Endodermal cell (in vitro differentiated cells): ENCODE measurements at regions not wholly inside any gene's neighbourhood (a gene's known extent, or its start where the extent isn't known, plus 50 kb on each side); places are given as distances from the start of the nearest gene placed in this dataset.

Experiments used
- DNase-seq: peaks from one replicate; pipeline ENCODE4 v3.0.0-alpha.2; 2017
- H3K27ac ChIP-seq: 2 replicates; pipeline ENCODE4 v1.5.1; 2013; ENCODE audit warnings: mild to moderate bottlenecking, low read depth, low read length, moderate library complexity
- H3K27me3 ChIP-seq: 2 replicates; pipeline ENCODE4 v1.6.1; 2013; ENCODE audit warnings: mild to moderate bottlenecking, low read length, moderate library complexity; ENCODE audit not compliant: insufficient read depth, control insufficient read depth, poor library complexity, severe bottlenecking
- H3K36me3 ChIP-seq: 2 replicates; pipeline ENCODE4 v1.7.0; 2013; ENCODE audit warnings: mild to moderate bottlenecking, low read length, moderate library complexity; ENCODE audit not compliant: control insufficient read depth, insufficient read depth
- H3K4me1 ChIP-seq: one replicate; pipeline ENCODE4 v1.7.0; 2013; ENCODE audit warnings: low read length; ENCODE audit not compliant: control insufficient read depth, insufficient read depth
- H3K4me3 ChIP-seq: 2 replicates; pipeline ENCODE4 v1.5.1; 2013; ENCODE audit warnings: mild to moderate bottlenecking, low read length, moderate library complexity
- H3K9ac ChIP-seq: 2 replicates; pipeline ENCODE4 v1.6.1; 2013; ENCODE audit warnings: mild to moderate bottlenecking, low read length, moderate library complexity; ENCODE audit not compliant: poor library complexity, severe bottlenecking; ENCODE audit errors: extremely low read depth
- H3K9me3 ChIP-seq: 2 replicates; pipeline ENCODE4 v1.6.1; 2013; ENCODE audit warnings: mild to moderate bottlenecking, low read length, moderate library complexity; ENCODE audit not compliant: control insufficient read depth
- H3K27ac Mint-ChIP-seq: 2 replicates; pipeline ENCODE4 v1.8.0; 2020; ENCODE audit warnings: mixed read lengths
- H3K27me3 Mint-ChIP-seq: 2 replicates; pipeline ENCODE4 v1.8.0; 2021; ENCODE audit warnings: mild to moderate bottlenecking, mixed read lengths; ENCODE audit not compliant: insufficient read depth
- H3K36me3 Mint-ChIP-seq: 2 replicates; pipeline ENCODE4 v1.8.0; 2020; ENCODE audit warnings: low read depth, mixed read lengths
- H3K4me1 Mint-ChIP-seq: 2 replicates; pipeline ENCODE4 v1.8.0; 2020; ENCODE audit warnings: mixed read lengths
- H3K4me3 Mint-ChIP-seq: 2 replicates; pipeline ENCODE4 v1.8.0; 2020; ENCODE audit warnings: mild to moderate bottlenecking, moderate library complexity, mixed read lengths
- H3K9me3 Mint-ChIP-seq: 2 replicates; pipeline ENCODE4 v1.8.0; 2020; ENCODE audit warnings: mild to moderate bottlenecking, mixed read lengths
- CTCF ChIP-seq: fragments of 200-600 bp; sonication (generic); conservative IDR thresholded peaks from 2 replicates; pipeline ENCODE4 v1.5.0; 2021; ENCODE audit warnings: antibody characterized with exemption, mild to moderate bottlenecking
- WGBS, 2 experiments: methylation state at CpG; one replicate each; pipeline versions ENCODE4 v1.1.5 to v1.1.7; 2013; ENCODE audit warnings: missing lambda C conversion rate in 2 of 2, mixed read lengths in 1 of 2; ENCODE audit not compliant: insufficient coverage in 1 of 2, insufficient read length in 1 of 2; 5-methylcytosine and 5-hydroxymethylcytosine counted together

DNA sequence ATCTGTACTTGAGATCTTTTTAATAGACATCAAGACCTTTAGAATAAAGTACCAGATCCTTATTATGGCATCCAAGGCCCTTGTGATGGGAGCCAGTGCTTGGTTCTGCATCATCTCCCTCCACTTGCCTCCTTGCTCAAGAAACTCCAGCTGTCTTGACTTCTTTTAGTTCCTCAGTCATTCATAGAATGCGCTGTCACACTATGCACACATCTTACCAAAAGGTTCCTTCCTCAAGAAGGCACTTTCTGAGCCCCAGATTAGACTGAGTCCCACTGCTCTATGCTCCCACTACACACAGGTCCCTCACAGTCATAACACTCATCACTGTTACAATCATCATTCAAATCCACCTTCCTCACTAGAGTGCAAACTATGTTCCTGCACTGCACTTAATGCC lies 57.8 kb upstream of the ITM2B start:
- H3K27ac Mint-ChIP-seq, result no peak overlapping the region
- Histone ChIP-seq H3K27me3 (no peaks in the 10 kb centered on the region), H3K9me3 (peaks cover 11% of the 10 kb centered on the region), H3K27ac (no peak overlapping the region), H3K36me3 (no peaks in the 10 kb centered on the region), H3K4me3 (no peak overlapping the region), H3K4me1 (no peaks in the 10 kb centered on the region), H3K9ac (no peak overlapping the region)
- H3K27me3 Mint-ChIP-seq, result no peaks in the 10 kb centered on the region
- TF ChIP-seq CTCF, result no peak
- DNase-seq, result no peak
- H3K4me1 Mint-ChIP-seq, result no peaks in the 10 kb centered on the region
- 97 to 100% methylated on average over 1 of the region's 1 CpG for WGBS, 2 experiments
- no peaks in the 10 kb centered on the region for H3K36me3 Mint-ChIP-seq
- peaks cover 10% of the 10 kb centered on the region for H3K9me3 Mint-ChIP-seq
- no peak overlapping the region for H3K4me3 Mint-ChIP-seq

DNA sequence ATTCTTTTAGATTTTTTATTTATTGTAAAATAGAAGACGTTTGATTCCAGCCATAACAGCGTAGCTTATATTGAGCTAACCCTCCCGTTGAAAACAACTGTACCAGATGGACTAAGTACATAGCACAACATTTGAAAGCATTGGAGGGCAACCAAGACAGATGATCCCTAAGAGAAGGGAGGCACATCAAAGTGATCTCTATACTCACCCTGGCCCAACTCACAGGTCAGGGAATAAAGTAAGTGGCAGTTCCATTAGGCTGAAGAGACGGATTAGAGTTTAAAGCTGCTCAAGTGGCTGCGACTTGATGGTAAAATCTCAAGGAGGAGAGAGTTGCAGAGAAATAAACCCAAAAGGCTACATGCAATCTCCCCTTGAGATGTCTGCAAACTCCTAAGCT lies 65.1 kb upstream of the ITM2B start:
- H3K9me3 ChIP-seq, result peaks cover 11% of the 10 kb centered on the region
- Mint-ChIP-seq H3K4me3 (no peak overlapping the region), H3K9me3 (peaks cover 6% of the 10 kb centered on the region), H3K36me3 (no peaks in the 10 kb centered on the region), H3K27me3 (peaks cover 2% of the 10 kb centered on the region), H3K4me1 (peaks cover 3% of the 10 kb centered on the region), H3K27ac (no peak overlapping the region)
- WGBS, 2 experiments, result 93 to 94% methylated on average over 5 of the region's 5 CpGs
- H3K9ac ChIP-seq, result no peak overlapping the region
- TF ChIP-seq CTCF, result no peak
- DNase-seq, result no peak
- no peaks in the 10 kb centered on the region for H3K4me1 ChIP-seq
- H3K27ac ChIP-seq, result no peak overlapping the region
- H3K4me3 ChIP-seq, result no peak overlapping the region
- H3K36me3 ChIP-seq, result no peaks in the 10 kb centered on the region
- H3K27me3 ChIP-seq, result no peaks in the 10 kb centered on the region

GRCh38 chr13:48165727-48166126 lies 67.3 kb upstream of the ITM2B start:
- Mint-ChIP-seq H3K27me3 (peaks cover 2% of the 10 kb centered on the region), H3K27ac (no peak overlapping the region), H3K4me3 (no peak overlapping the region), H3K4me1 (peaks cover 7% of the 10 kb centered on the region), H3K36me3 (no peaks in the 10 kb centered on the region), H3K9me3 (no peaks in the 10 kb centered on the region)
- H3K27me3 ChIP-seq, result no peaks in the 10 kb centered on the region
- H3K4me3 ChIP-seq, result no peak overlapping the region
- H3K9ac ChIP-seq, result no peak overlapping the region
- H3K27ac ChIP-seq, result no peak overlapping the region
- no peak for TF ChIP-seq CTCF
- no peaks in the 10 kb centered on the region for H3K9me3 ChIP-seq
- no peaks in the 10 kb centered on the region for H3K36me3 ChIP-seq
- no peaks in the 10 kb centered on the region for H3K4me1 ChIP-seq
- no peak for DNase-seq
- WGBS, 2 experiments, result no CpG with 5 or more reads among the region's 1 CpG
